Uterus (tissue), 2 donors: ENCODE measurements at regions not wholly inside any gene's neighbourhood (a gene's known extent, or its start where the extent isn't known, plus 50 kb on each side); places are given as distances from the start of the nearest gene placed in this dataset.

Experiments
- POLR2A ChIP-seq, 2 donors: fragments of 450-650 bp; IDR thresholded peaks; one replicate each; pipeline ENCODE4 v1.6.1; 2016; ENCODE audit warnings: antibody characterized with exemption in 2 of 2, mild to moderate bottlenecking in 1 of 2, moderate library complexity in 1 of 2
- TF ChIP-seq, protein P1 (sequence below), 4 experiments: fragments of 200-600 bp in 2 of 4; fragments of 450-650 bp in 2 of 4; sonication (generic) in 2 of 4; IDR thresholded peaks; one replicate each; pipeline ENCODE4 v1.5.1; 2016 to 2019; ENCODE audit warnings: antibody characterized with exemption in 4 of 4, mild to moderate bottlenecking in 2 of 4, moderate library complexity in 1 of 4

DNA sequence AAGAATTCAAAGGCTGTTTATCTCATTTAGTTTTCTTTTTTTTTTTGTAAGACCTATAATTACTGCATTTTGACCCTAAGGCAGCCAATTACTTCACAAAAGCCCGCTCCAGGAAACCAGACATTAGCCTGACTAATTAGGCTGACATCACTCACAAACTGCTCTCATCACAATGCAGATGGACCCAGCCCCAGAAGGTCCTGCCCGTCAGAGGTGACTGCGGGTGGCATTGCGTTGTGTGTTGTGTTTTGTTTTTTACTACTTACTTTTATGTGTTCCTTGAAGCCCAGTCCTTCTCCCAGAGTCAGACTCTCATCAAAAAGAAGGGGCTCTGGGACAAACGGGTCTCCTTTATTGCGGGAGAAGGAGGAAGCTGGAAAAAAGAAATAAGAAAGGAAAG lies 172.2 kb downstream of the HSD17B3 start:
- TF ChIP-seq, protein P1, sequence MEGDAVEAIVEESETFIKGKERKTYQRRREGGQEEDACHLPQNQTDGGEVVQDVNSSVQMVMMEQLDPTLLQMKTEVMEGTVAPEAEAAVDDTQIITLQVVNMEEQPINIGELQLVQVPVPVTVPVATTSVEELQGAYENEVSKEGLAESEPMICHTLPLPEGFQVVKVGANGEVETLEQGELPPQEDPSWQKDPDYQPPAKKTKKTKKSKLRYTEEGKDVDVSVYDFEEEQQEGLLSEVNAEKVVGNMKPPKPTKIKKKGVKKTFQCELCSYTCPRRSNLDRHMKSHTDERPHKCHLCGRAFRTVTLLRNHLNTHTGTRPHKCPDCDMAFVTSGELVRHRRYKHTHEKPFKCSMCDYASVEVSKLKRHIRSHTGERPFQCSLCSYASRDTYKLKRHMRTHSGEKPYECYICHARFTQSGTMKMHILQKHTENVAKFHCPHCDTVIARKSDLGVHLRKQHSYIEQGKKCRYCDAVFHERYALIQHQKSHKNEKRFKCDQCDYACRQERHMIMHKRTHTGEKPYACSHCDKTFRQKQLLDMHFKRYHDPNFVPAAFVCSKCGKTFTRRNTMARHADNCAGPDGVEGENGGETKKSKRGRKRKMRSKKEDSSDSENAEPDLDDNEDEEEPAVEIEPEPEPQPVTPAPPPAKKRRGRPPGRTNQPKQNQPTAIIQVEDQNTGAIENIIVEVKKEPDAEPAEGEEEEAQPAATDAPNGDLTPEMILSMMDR (IDR thresholded peaks at IDR 0.05) = no peak
- no peak for TF ChIP-seq POLR2A (IDR thresholded peaks at IDR 0.05)
